Endodermal cell (in vitro differentiated cells): ENCODE measurements at regions not wholly inside any gene's neighbourhood (a gene's known extent, or its start where the extent isn't known, plus 50 kb on each side); places are given as distances from the start of the nearest gene placed in this dataset.
A peak's percentile ranks its signal among the peaks of the same experiment; 100 is the strongest.

Source experiments
- DNase-seq: peaks from one replicate; pipeline ENCODE4 v3.0.0-alpha.2; 2017
- H3K27ac ChIP-seq: 2 replicates; pipeline ENCODE4 v1.5.1; 2013; ENCODE audit warnings: mild to moderate bottlenecking, low read depth, low read length, moderate library complexity
- H3K27me3 ChIP-seq: 2 replicates; pipeline ENCODE4 v1.6.1; 2013; ENCODE audit warnings: mild to moderate bottlenecking, low read length, moderate library complexity; ENCODE audit not compliant: insufficient read depth, control insufficient read depth, poor library complexity, severe bottlenecking
- H3K36me3 ChIP-seq: 2 replicates; pipeline ENCODE4 v1.7.0; 2013; ENCODE audit warnings: mild to moderate bottlenecking, low read length, moderate library complexity; ENCODE audit not compliant: control insufficient read depth, insufficient read depth
- H3K4me1 ChIP-seq: one replicate; pipeline ENCODE4 v1.7.0; 2013; ENCODE audit warnings: low read length; ENCODE audit not compliant: control insufficient read depth, insufficient read depth
- H3K4me3 ChIP-seq: 2 replicates; pipeline ENCODE4 v1.5.1; 2013; ENCODE audit warnings: mild to moderate bottlenecking, low read length, moderate library complexity
- H3K9ac ChIP-seq: 2 replicates; pipeline ENCODE4 v1.6.1; 2013; ENCODE audit warnings: mild to moderate bottlenecking, low read length, moderate library complexity; ENCODE audit not compliant: poor library complexity, severe bottlenecking; ENCODE audit errors: extremely low read depth
- H3K9me3 ChIP-seq: 2 replicates; pipeline ENCODE4 v1.6.1; 2013; ENCODE audit warnings: mild to moderate bottlenecking, low read length, moderate library complexity; ENCODE audit not compliant: control insufficient read depth
- H3K27ac Mint-ChIP-seq: 2 replicates; pipeline ENCODE4 v1.8.0; 2020; ENCODE audit warnings: mixed read lengths
- H3K27me3 Mint-ChIP-seq: 2 replicates; pipeline ENCODE4 v1.8.0; 2021; ENCODE audit warnings: mild to moderate bottlenecking, mixed read lengths; ENCODE audit not compliant: insufficient read depth
- H3K36me3 Mint-ChIP-seq: 2 replicates; pipeline ENCODE4 v1.8.0; 2020; ENCODE audit warnings: low read depth, mixed read lengths
- H3K4me1 Mint-ChIP-seq: 2 replicates; pipeline ENCODE4 v1.8.0; 2020; ENCODE audit warnings: mixed read lengths
- H3K4me3 Mint-ChIP-seq: 2 replicates; pipeline ENCODE4 v1.8.0; 2020; ENCODE audit warnings: mild to moderate bottlenecking, moderate library complexity, mixed read lengths
- H3K9me3 Mint-ChIP-seq: 2 replicates; pipeline ENCODE4 v1.8.0; 2020; ENCODE audit warnings: mild to moderate bottlenecking, mixed read lengths
- CTCF ChIP-seq: fragments of 200-600 bp; sonication (generic); conservative IDR thresholded peaks from 2 replicates; pipeline ENCODE4 v1.5.0; 2021; ENCODE audit warnings: antibody characterized with exemption, mild to moderate bottlenecking
- WGBS, 2 experiments: methylation state at CpG; one replicate each; pipeline versions ENCODE4 v1.1.5 to v1.1.7; 2013; ENCODE audit warnings: missing lambda C conversion rate in 2 of 2, mixed read lengths in 1 of 2; ENCODE audit not compliant: insufficient coverage in 1 of 2, insufficient read length in 1 of 2; 5-methylcytosine and 5-hydroxymethylcytosine counted together

GRCh38 chr11:92070026-92070889, 154.4 kb upstream of the FAT3 start:
- H3K9me3 Mint-ChIP-seq, result peaks cover 45% of the 10 kb centered on the region

GRCh38 chr11:92067016-92067415, 157.6 kb upstream of the FAT3 start:
- peaks cover 5% of the 10 kb centered on the region for H3K27me3 Mint-ChIP-seq
- H3K27me3 ChIP-seq, result no peaks in the 10 kb centered on the region
- no peak for TF ChIP-seq CTCF
- H3K27ac Mint-ChIP-seq, result no peak overlapping the region
- H3K9me3 ChIP-seq, result peaks cover 16% of the 10 kb centered on the region
- no peak for DNase-seq
- H3K9ac ChIP-seq, result no peak overlapping the region
- H3K36me3 ChIP-seq, result no peaks in the 10 kb centered on the region
- no peak overlapping the region for H3K27ac ChIP-seq
- H3K4me3 Mint-ChIP-seq, result no peak overlapping the region
- no peaks in the 10 kb centered on the region for H3K4me1 ChIP-seq
- H3K4me3 ChIP-seq, result no peak overlapping the region
- peaks cover 4% of the 10 kb centered on the region for H3K36me3 Mint-ChIP-seq
- H3K9me3 Mint-ChIP-seq, result peaks cover 20% of the 10 kb centered on the region
- H3K4me1 Mint-ChIP-seq, result no peaks in the 10 kb centered on the region

More at GRCh38 chr11:92070026-92070889, 154.4 kb upstream of the FAT3 start:
- peaks cover 2% of the 10 kb centered on the region for H3K27me3 Mint-ChIP-seq
- DNase-seq, result no peak
- Histone ChIP-seq H3K36me3 (no peaks in the 10 kb centered on the region), H3K4me1 (no peaks in the 10 kb centered on the region), H3K27me3 (no peaks in the 10 kb centered on the region), H3K4me3 (peak overlapping the region; percentile 4), H3K9ac (no peak overlapping the region), H3K27ac (no peak overlapping the region), H3K9me3 (peaks cover 22% of the 10 kb centered on the region)
- no peaks in the 10 kb centered on the region for H3K4me1 Mint-ChIP-seq
- no peak overlapping the region for H3K4me3 Mint-ChIP-seq
- TF ChIP-seq CTCF, result peak; percentile 42
- H3K27ac Mint-ChIP-seq, result no peak overlapping the region
- peaks cover 15% of the 10 kb centered on the region for H3K36me3 Mint-ChIP-seq
- 100% methylated on average over 1 of the region's 1 CpG; no CpG with 5 or more reads in 1 of the 2 experiments for WGBS, 2 experiments

GRCh38 chr11:92061456-92062062, 163.1 kb upstream of the FAT3 start:
- no peak for DNase-seq
- 93 to 95% methylated on average over 3 of the region's 3 CpGs for WGBS, 2 experiments
- H3K27me3 Mint-ChIP-seq, result peaks cover 6% of the 10 kb centered on the region
- no peaks in the 10 kb centered on the region for H3K36me3 Mint-ChIP-seq
- Histone ChIP-seq H3K4me3 (no peak overlapping the region), H3K9me3 (no peaks in the 10 kb centered on the region), H3K4me1 (peaks cover 7% of the 10 kb centered on the region), H3K9ac (no peak overlapping the region), H3K27ac (no peak overlapping the region), H3K36me3 (no peaks in the 10 kb centered on the region), H3K27me3 (peaks cover 2% of the 10 kb centered on the region)
- H3K27ac Mint-ChIP-seq, result no peak overlapping the region
- H3K4me1 Mint-ChIP-seq, result peaks cover 16% of the 10 kb centered on the region
- H3K4me3 Mint-ChIP-seq, result no peak overlapping the region
- TF ChIP-seq CTCF, result no peak
- H3K9me3 Mint-ChIP-seq, result no peaks in the 10 kb centered on the region
